NCI-H526 treated with DMSO at 0.1 percent for 48 hours (cell line): ENCODE measurements at regions not wholly inside any gene's neighbourhood (a gene's known extent, or its start where the extent isn't known, plus 50 kb on each side); places are given as distances from the start of the nearest gene placed in this dataset.

Experiments
- DNase-seq: peaks from one replicate; lab custom pipeline; 2025; lab: John Stamatoyannopoulos, UW

DNA sequence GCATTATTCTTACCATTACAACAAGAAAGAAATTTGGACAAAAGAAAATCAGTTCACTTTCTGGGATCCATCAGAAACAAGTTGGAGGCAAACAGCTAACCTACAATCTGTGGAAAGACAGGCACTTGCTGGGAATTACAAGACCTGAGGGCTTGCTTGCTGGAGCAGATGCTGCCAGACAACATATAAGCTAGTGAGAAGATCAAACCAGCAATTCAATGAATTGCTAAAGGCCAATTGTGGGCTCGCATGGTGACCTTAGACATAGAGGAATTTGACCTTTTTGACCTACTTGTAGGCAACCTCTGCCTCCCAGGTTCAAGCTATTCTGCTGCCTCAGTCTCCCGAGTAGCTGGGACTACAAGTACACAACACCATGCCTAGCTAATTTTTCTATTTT lies 921.2 kb upstream of the CNTNAP5 start:
- no peak for DNase-seq

DNA sequence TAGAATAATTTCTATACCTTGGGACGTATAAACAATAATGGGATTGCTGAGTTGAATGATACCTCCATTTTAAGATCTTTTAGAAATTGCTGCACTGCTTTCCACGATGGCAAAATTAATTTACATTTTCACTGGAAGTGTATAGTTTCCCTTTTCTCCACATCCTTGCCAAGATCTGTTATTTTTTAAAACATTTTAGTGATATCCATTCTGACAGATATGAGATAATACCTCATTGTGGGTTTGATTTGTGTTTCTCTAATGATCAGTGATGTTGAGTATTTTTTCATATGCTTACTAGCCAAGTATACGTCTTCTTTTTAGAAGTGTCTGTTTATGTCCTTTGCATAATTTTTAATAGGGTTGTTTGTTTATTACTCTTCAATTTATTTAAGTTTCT lies 908.5 kb upstream of the CNTNAP5 start:
- no peak for DNase-seq

DNA sequence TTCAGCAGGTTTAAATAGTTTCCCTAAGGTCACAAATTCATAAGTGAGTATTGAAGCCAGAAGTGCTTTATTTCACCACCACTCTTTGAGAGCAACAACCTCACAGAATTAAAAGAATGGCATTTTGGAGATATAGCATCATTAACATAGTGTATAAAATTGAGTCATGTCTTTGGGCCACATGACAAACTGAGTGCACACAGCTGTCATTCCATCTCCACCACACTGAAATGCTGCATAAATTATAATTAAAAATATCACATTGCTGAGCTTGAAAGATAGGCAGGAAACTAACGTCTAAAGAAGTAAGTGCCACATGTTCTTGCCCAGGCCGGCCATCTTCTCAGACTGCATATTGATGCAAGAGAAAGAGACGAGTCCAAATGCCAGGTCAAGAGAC lies 897.9 kb upstream of the CNTNAP5 start:
- no peak for DNase-seq

DNA sequence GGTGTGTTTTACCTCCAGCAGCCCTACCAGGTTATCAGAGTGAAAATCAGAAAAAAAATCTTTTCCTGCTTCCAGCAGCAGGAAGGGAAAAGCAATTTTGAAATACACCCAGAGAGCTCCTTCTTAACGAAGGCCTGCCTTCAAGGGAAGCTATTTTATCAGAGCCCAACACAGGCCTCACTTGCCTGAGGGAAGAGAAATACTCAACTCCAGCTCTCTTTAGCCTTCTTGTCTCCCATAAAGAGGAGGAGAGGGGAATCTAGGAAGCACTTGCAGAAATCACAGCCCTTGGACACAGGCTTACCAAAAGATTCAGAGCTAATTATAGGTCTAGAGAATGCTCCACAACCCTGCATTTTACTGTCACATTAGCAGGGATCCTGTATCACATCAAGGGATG lies 896.1 kb upstream of the CNTNAP5 start:
- no peak for DNase-seq

DNA sequence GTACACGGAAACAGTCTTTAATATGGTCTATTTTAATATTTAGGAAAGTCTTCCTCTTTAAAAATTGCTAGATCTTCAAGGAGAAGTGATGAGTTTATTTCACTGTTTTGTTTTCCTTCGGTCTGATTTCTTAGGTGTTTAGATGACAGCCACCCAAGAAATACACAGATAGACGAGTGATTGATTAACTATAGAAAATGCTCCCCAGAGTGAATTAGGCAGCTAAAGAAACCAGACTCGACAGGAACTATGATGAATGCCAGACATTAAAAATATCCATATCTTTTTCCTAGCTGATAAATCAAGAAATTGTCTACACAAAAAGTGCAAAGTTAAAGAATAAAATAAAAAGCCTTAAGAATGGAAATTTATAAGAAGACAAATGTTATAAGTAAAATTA lies 888.7 kb upstream of the CNTNAP5 start:
- no peak for DNase-seq

DNA sequence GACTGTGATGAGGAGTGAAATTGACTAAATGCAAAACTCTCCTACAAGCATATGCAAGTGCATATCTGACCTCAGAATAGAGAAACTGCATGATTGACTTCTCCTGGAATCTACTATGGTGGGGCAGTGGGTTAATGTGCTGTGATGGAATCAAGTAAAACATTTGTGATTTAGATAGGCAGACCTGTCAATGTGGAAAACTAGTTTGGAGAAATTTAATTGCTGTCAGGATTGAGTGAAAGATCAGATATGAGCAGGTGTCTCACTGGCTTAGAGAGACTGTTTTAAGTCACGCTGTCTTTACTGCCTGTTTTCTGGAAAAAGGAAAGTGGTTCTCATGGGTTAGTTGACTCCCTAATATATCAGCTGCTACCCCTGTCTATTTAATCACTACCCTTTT lies 881.0 kb upstream of the CNTNAP5 start:
- no peak for DNase-seq

DNA sequence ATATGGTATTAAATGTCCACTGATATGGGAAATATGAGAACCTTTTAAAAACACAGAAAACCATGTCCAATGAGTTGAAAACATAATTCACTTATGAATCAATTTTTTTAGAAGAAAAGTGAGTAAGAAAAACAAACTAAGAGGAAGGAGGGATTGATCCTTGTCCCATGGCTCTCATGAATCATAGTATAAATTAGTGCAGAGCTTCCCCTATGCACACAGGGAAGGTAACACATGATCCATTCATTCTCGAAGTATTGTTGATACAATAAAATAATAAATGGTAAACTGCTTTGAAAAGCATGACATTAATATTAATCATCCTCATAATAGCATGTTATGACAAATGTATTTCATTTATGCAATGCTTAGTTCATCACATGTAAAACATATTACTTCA lies 872.0 kb upstream of the CNTNAP5 start:
- no peak for DNase-seq

DNA sequence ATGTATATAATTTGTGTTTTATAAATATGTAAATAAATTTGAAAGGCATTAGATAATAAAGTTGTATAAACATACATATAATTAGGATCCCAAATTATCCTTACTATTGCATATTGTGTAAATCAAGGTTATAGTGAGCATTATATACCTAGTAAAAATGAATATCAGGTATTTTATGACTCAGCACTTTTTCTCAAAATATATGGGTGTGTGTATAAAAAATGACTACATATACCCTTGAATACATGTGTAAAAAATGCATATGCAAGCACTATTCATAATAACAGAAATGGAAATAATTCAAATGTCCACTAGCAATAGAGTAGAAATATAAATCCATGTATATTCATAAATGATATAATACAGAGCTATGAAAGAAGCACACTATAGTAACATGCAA lies 870.9 kb upstream of the CNTNAP5 start:
- DNase-seq = no peak

DNA sequence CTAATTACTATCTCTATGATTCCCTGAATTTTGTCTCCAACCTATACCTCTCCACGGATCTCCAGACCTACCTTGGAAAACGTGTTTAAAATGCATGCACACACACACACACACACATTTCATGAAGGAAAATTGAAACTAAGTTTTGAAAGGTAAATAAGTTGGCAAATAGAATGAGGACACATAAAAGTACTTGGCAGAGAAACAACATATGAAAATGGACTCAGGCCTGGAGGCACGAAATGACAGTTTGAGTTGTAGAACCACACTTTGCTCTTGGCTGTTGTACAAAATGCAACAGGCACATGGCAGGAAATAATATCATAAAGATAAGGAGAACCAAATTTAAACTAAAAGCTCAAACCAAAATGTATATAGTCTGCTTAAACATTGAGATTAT lies 868.1 kb upstream of the CNTNAP5 start:
- no peak for DNase-seq

DNA sequence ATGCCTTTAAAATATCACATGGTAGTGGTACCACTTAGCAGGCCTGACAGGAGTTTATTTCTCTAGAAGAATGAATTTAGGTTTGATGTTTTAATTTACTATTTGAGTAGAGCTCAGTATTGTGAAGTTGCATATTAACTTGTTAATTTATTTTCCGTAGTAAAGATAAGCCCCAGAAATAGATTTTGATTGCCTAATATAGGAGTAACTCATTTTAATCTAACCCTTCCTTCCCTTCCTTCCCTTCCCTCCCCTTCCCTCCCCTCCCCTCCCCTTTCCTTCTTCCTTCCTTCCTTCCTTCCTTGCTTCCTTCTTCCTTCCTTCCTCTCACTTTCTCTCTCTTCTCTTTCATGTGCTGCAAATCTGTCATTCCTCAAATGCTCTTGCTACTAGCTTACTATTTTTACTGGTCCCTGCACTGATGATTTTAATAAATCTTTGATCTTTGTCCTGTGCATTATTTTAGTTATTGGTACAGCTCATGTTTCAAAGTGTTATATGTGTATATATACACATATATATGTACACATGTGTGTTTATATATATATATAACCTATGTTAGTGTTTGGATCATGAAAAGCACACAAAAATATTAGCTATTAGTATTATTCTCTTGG lies 862.6 kb upstream of the CNTNAP5 start:
- no peak for DNase-seq

DNA sequence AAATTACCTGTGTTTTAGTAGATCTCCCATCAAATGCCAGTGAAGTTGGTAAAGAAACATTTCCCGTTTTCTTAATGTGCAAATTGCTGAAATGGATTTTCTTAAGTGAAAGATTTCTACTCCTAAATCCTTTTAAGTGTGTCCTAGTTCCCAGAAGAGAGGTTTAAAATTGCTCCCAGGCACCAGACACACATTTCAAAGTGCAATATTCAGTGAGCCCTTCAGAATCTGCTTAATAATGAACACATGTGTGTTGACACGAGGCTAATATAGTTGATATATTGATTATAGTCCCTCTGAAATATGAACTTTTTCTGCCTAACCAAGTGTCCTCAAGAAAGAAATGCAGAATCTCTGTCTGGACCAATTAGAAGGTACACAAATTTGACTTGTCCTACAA lies 861.7 kb upstream of the CNTNAP5 start:
- DNase-seq = no peak

DNA sequence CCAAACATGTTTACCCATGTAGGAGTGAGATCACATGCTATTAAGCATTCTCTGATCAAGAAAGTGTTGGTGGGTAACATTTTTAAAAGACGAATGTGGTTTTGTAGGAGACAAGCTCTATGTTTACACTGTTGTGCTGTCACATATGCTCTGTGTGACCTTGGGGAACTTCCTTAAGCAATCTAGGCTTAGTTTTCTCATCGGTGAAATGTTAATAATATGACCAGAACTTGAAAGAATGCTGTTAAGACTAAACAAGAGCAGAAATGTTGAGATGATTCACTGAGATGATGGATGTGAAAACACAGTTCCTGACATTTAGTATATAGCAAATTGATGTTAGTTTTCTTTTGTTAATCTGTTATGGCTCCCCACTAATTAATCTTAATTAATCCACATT lies 860.9 kb upstream of the CNTNAP5 start:
- no peak for DNase-seq

DNA sequence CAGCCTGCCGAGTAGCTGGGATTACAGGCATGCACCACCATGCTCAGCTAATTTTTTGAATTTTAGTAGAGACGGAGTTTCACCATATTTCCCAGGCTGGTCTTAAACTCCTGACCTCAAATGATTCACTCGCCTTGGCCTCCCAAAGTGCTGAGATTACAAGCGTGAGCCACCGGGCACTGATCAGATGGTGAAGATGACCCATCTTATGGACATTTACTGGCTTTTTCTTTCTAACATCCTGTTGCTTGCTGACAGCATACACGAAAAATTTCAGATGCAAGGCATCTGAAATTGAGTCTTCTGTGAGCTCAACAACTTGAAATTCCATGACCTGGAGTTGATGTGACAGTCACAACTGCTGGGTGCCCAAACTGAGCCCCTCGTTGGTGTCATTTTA lies 859.5 kb upstream of the CNTNAP5 start:
- DNase-seq = no peak

DNA sequence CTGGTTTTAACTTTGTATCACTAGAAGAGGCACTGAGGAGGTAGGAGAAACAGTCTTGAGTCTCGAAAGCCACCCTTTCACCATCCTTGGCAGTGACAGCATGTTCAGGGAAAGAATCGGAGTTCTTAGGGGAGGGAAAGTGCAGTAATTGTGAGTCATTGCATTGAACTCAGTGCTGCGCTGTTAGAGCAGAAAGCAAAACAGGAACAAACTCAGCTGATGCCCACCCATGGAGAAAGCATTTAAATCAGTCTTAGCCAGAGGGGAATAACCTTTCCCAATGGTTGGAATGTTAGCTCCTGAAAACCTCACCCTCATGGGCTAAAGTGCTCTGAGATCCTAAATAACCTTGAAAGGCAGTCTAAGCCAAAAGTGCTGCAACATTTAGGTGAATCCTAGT lies 845.6 kb upstream of the CNTNAP5 start:
- DNase-seq = no peak

DNA sequence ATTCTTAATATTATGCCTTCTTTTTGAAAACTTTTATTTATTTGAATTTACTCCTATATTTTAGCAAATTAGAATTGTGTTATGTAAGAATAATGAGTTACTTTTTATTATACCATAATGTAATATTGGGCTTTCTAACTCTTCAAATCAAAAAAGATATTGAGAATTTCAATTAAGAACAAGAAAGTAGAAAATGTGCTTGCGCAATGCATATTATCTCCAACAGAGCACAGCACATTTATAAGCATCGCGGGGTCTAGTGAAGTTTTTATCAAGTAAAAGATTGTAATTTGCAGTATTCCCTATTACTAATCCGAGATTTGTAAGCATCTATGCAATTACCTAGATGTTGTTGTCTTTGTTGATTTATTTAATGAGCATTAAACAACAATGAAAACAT lies 829.1 kb upstream of the CNTNAP5 start:
- no peak for DNase-seq

DNA sequence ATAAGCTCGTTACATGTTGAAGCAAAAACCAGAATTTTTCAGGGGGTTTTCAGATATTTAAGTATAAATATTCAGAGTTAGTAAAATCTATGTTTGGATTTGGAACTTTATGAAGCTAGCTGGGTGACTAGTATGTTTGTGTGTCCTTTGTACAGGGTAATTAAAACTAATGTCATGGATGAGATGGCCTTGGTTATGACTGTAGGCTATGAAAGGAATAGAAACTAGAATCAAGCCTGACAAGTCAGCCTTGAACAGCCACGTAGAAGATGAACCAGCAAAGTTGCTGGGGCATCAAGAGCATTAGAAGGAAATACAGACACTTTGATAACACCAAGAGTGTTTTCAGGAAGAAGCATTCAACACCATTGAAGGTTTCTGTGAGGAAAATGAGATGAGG lies 825.1 kb upstream of the CNTNAP5 start:
- no peak for DNase-seq

DNA sequence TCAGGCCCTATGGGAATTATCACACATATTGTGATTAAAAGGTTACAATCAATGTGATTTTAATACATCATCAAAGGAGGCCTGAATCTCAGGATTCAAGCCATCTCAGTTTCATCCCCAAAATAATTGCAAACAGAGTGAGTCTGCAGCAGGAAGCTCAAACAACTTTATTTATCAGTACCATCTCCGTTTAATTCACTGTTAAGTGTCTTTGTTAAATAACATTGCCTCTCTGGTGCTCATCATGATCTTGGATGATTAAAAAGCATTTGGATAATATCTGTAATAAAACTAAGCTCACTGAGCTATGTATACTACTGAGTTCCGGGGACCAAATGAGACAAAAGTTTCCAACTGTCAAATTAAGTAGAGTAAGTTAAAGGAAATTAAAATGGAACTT lies 817.8 kb upstream of the CNTNAP5 start:
- DNase-seq = no peak

DNA sequence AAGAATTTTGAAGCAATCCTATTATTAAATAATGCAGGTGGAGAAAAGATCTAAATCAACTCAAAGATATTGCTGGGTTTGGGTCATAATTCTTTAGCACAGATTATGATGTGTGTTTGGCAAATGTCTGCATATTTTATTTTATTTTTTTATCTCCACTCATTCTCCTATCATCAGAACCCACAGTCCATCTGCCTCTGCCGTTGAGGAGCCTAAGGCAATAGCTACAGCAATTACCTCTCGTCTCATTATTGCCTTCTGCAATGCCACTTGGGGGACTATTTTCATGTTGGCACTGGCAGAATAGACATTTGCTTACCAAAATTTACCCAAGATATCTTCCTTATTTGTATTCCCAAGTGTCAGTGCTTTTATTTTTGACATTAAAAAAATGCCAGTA lies 815.9 kb upstream of the CNTNAP5 start:
- no peak for DNase-seq

DNA sequence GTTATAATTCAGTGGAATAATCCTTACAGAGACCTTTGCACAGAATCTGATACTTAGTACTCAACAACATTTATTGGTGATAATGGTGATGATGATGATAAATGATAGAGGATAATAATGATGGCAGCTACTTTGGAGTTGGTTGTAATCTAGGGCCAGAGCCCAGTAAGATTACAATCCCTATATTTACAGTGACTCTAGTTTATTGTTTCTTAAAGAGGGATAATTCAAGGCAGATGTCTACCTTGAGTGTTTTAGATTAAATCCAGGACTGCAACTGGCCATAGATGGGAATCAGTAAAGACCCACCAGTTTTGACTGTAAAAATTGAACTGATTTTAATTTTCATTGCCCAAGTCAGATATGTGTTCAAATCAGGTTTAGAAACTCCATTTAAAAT lies 813.9 kb upstream of the CNTNAP5 start:
- no peak for DNase-seq

DNA sequence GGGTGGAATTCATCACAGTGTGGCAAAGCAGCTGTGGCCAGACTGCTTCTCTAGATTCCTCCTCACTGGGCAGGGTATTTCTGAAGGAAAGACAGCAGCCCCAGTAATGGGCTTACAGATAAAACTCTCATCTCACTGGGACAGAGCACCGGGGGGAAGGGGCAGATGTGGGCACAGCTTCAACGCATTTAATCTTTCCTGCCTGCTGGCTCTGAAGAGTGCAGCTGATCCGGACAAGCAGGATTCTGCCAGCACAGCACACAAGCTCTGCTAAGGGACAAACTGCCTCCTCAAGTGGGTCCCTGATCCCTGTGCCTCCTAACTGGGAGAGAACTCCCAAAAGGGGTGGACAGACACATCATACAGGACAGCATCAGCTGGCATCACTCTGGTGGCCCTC lies 779.9 kb upstream of the CNTNAP5 start:
- DNase-seq = no peak

DNA sequence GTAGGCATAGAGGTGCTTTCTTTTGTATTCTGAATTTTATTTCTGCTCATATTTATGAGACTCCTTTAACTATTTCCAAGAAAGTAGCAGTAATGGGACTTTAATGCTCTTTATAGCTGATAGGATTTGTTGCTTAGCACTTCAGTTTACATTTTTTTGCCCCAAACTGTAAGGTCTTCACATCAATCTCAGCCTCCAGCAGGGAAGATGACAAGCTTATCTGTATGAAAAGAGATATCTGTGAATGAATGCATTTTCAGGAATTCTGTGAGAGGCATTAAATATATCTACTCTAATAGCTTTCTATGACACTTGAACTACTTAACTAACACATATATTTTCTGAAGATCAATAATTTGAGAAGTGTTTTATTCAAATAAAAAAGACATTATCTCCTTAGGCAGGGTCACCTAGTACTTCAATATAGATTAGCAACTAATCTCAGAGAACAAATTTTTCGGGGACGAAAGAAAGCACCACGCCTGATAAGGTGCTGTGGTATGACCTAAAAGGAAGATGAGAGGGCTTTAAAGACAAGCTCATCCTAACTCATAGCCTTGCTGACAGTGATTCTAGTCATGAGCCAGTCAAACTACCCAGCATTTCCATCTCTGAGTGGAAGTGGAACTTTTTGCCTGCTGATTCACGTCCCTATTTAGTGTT lies 766.1 kb upstream of the CNTNAP5 start:
- DNase-seq = no peak

DNA sequence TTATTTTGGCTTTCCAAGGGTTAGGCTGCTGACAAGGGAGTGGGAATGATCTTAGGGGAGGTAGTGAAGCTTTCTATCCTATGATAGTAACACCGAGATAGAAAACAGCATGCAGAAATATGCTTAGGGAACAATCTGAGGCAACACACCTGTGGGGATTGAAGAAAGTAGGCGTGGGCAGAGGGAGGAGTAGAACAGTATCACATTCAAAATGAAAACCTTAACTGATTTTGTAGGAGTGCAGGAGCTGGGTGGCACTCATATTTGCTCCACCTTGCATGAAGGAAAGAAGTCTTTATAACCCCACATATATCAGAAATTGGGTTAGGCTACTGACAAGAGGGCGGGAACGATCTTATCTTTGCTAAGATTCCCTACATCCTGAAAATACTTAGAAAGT lies 762.2 kb upstream of the CNTNAP5 start:
- no peak for DNase-seq

DNA sequence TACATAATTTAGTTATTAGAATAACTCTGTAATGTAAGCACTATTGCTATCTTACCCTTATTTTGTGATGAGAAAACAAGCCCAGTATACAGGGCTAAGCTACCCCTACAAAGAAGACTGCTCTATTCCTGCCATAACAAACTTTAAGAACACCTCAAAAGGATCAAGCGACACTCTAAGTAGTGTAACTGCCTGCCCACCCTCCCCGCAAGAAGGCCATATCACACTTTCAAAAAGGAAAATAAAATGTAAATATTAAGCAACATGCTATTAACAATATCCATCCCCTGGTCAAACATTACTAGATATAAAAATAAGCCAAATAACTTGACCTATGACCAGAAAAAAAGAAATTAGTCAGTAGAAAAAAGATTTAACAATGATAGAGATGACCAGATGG lies 741.7 kb upstream of the CNTNAP5 start:
- DNase-seq = no peak

DNA sequence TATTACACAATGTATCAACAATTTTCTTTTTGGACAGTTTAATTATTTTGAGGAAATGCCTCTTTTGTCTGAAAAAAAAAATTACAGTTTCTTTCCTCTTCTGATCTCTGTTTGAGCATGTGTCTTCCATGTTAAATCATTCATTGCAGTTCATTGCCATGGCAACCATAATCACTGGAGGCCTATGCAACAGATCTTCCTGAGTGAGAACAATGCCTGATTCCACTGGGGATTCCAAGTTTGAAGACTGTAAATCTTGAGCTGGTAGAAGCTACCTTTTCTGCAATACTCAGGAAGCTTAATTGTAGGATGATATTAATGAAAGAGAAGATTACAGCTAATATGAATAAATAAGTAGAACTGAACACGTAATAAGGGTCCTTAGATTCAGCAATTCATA lies 721.4 kb upstream of the CNTNAP5 start:
- no peak for DNase-seq
